22Rv1 (cell line): ENCODE measurements at regions not wholly inside any gene's neighbourhood (a gene's known extent, or its start where the extent isn't known, plus 50 kb on each side); places are given as distances from the start of the nearest gene placed in this dataset.

Experiments used
- H3K27ac ChIP-seq: fragments of 450-650 bp; 2 replicates; pipeline ENCODE4 v1.5.1; 2017
- ZFX ChIP-seq: fragments of 450-650 bp; IDR thresholded peaks from 2 replicates; pipeline ENCODE4 v1.6.1; 2017; ENCODE audit warnings: antibody characterized with exemption, borderline replicate concordance
- TF ChIP-seq, protein P1 (sequence below): fragments of 450-650 bp; IDR thresholded peaks from 2 replicates; pipeline ENCODE4 v1.5.1; 2017; ENCODE audit warnings: mild to moderate bottlenecking

DNA sequence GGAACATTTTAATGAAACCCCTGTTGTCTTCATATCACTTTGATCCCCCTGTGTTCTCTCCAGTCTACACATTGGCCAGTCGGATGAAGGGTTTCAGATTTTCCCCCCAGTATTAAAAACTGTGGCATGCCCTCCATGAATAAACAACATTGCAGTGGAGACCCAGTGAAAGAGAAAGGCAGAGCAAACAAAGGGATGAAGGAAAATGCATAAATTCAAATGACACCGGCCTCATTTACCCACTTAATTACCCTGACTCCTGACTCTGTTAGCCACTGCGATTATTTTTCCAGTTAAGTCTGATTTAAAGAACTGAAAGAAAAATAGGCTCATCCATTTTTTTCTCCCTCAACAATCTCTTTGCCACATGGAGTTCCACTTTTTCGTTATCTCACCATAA lies 569.2 kb downstream of the TFAP2B start:
- TF ChIP-seq ZFX, result no peak
- TF ChIP-seq, protein P1, sequence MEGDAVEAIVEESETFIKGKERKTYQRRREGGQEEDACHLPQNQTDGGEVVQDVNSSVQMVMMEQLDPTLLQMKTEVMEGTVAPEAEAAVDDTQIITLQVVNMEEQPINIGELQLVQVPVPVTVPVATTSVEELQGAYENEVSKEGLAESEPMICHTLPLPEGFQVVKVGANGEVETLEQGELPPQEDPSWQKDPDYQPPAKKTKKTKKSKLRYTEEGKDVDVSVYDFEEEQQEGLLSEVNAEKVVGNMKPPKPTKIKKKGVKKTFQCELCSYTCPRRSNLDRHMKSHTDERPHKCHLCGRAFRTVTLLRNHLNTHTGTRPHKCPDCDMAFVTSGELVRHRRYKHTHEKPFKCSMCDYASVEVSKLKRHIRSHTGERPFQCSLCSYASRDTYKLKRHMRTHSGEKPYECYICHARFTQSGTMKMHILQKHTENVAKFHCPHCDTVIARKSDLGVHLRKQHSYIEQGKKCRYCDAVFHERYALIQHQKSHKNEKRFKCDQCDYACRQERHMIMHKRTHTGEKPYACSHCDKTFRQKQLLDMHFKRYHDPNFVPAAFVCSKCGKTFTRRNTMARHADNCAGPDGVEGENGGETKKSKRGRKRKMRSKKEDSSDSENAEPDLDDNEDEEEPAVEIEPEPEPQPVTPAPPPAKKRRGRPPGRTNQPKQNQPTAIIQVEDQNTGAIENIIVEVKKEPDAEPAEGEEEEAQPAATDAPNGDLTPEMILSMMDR, result no peak
- no peak overlapping the region for H3K27ac ChIP-seq

- no peak overlapping the region for H3K27ac ChIP-seq
- TF ChIP-seq ZFX, result no peak
- TF ChIP-seq, protein P1, result no peak
These were observed 575.4 kb downstream of the TFAP2B start for GRCh38 chr6:51394061-51394460.

DNA sequence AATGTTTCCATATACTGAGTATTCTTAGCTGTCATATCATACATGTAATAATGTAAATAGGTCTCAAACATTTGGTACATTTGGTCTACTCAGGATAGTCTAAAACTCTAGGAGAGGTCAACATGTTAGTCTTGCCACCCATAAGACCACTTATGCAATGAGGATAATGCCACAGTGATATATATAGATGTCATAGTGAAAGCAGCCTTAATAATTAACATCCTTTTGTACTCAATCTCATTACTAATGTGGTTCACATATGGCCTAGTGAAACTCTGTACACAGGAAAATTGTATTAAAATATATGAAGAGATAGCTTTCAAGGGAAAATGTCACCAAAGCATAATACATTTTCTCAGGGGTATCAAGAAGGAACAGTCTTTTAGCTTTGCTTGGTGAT lies 577.9 kb downstream of the TFAP2B start:
- H3K27ac ChIP-seq, result no peak overlapping the region

DNA sequence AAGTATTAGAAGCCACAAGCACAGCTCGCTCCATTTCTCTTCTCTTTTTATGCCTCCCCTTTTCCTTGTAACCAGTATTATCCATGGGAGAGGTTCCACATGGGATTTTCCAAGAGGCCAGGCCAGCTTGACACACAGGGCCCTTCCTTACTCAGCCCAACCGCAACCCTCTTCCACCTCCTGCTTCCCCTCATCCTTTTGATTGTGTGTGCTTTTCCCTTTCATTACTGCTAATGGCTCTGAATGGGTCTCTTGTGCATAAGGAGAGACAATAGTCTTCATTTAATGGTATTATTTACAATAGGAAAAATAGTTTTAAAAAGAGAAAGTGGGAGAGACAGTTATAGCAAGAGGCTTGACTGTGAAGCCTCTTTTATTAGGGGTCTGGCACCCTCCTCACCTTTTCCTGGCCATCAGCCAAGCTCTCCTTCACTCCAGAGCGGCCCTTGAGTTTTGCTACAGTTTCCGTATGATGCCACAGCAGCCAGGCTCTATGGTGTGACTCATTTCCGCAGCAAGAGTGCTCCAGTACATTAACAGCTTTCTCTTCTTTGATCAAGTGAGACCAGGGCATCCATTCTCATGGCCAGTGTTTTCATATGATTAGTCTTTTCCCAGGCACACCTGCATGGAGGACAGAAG lies 579.5 kb downstream of the TFAP2B start:
- no peak overlapping the region for H3K27ac ChIP-seq
- TF ChIP-seq, protein P1, result no peak
- no peak for TF ChIP-seq ZFX

More for the DNA sequence above, 577.9 kb downstream of the TFAP2B start:
- TF ChIP-seq, protein P1, result no peak
- TF ChIP-seq ZFX, result no peak

DNA sequence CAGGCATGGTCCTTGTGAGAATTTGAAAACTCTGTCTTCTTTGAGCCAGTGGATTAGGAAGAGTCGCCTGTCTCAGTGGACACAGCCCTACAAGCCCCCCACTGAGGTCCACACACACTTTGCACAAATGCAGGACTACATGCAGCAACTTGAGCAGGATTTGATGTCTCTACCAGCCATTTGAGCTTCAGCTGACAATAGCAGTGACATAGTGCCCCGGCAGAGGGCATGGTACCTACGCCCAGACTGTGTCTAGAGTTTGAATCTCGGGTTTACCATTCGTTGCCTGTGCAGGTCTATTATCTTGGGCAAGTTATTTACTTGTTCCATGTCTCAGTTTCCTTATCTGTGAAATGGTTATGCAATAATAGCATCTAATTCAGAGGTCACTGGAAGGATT lies 580.1 kb downstream of the TFAP2B start:
- H3K27ac ChIP-seq, result no peak overlapping the region
- TF ChIP-seq, protein P1, result no peak
- no peak for TF ChIP-seq ZFX

- no peak for TF ChIP-seq ZFX
- TF ChIP-seq, protein P1, result no peak
- H3K27ac ChIP-seq, result no peak overlapping the region
These were observed 591.8 kb downstream of the TFAP2B start for GRCh38 chr6:51410453-51410852.

DNA sequence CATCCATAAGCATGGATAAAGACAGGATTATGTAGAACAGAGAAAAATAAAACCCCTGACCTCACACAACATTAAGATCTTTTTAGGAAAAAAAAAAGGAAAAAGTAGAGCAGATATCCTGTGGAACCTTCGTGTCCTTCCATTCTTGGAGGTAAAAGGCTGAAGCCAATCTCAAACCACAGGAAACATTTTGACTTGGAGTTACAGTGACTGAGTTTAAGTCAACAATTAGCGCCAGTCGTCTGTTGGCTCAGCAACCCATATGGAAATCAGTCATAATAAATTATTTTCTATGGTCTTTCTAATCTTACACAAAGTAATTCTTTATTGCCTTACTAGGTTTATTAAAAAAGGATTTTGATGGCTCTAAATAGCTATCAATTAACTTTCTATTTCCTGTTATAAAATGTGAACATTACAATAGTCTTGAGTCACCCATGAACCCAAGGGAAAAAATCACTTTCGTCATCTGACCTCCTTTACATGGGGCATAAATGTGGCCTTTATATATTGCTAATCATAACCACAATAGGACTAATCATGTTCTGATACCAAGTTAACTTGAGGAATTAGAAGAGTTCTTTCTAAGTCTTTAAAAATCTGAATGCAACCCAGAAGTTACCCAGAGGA lies 592.9 kb downstream of the TFAP2B start:
- TF ChIP-seq ZFX, result no peak
- TF ChIP-seq, protein P1, result no peak
- H3K27ac ChIP-seq, result no peak overlapping the region
